HepG2 (cell line): ENCODE measurements at regions not wholly inside any gene's neighbourhood (a gene's known extent, or its start where the extent isn't known, plus 50 kb on each side); places are given as distances from the start of the nearest gene placed in this dataset.

Source experiments
- ATAC-seq: fragments of 200-7000 bp; cut with Tn5 transposase; 3 replicates; pipeline ENCODE4 v1.9.1; 2020; ENCODE audit warnings: mild to moderate bottlenecking, moderate library complexity
- BruUV-seq: library from RNA; stranded (reverse); fragments of 400-500 nt; replicated peaks from 2 replicates; lab custom pipeline; 2021; lab: Mats Ljungman, UMichigan
- CTCF ChIA-PET: fragments of 300-600 bp; formaldehyde crosslinking; extraction: SDS; loops from one replicate; lab custom pipeline; 2021; ENCODE audit warnings: low total read pairs, inconsistent platforms, low intra/inter-chr PET ratio; lab: Yijun Ruan, JAX
- POLR2A ChIA-PET: fragments of 350-600 bp; sonication (Branson Sonifier 250); formaldehyde crosslinking; loops from one replicate; lab custom pipeline; 2020; ENCODE audit warnings: antibody characterized with exemption, inconsistent platforms; lab: Yijun Ruan, JAX
- DNase-seq: peaks from one replicate; pipeline ENCODE4 v3.0.0-alpha.2; 2015; ENCODE audit warnings: low spot score
- FAIRE-seq: peaks from 3 replicates; lab custom pipeline; 2011; peaks lifted over from hg19 to GRCh38; lab: Jason Lieb, UNC
- H2AFZ ChIP-seq: one replicate; pipeline ENCODE4 v1.6.1; 2011; ENCODE audit warnings: low read length, inconsistent platforms
- H3K27ac ChIP-seq: fragments of 300-600 bp; 3 replicates; pipeline ENCODE4 v1.8.0; 2011; ENCODE audit warnings: mixed run types, mild to moderate bottlenecking, mixed read lengths, low read length, inconsistent platforms; ENCODE audit not compliant: insufficient read depth; ENCODE audit errors: extremely low read length
- H3K27me3 ChIP-seq, 2 experiments: fragments of 200-600 bp in 1 of 2; 2 replicates in 1 of 2; 3 replicates in 1 of 2; pipeline versions ENCODE4 v1.6.0 to v1.8.0; 2011; ENCODE audit warnings: low read length in 2 of 2, mild to moderate bottlenecking in 2 of 2, moderate library complexity in 2 of 2, inconsistent platforms in 1 of 2; ENCODE audit not compliant: insufficient read depth in 2 of 2, control insufficient read depth in 1 of 2
- H3K36me3 ChIP-seq, 2 experiments: fragments of 200-600 bp in 1 of 2; replicated peaks in 1 of 2; 2 replicates in 1 of 2; 3 replicates in 1 of 2; pipeline versions ENCODE4 v1.5.1 to v1.8.0; 2011; ENCODE audit warnings: low read length in 2 of 2, inconsistent platforms in 1 of 2; ENCODE audit not compliant: insufficient read depth in 2 of 2, control insufficient read depth in 1 of 2
- H3K4me1 ChIP-seq: 2 replicates; pipeline ENCODE4 v1.5.1; 2012; ENCODE audit warnings: low read length, inconsistent platforms; ENCODE audit not compliant: insufficient read depth
- H3K4me2 ChIP-seq: 2 replicates; pipeline ENCODE4 v1.6.0; 2011; ENCODE audit warnings: low read depth, low read length, inconsistent platforms
- H3K4me3 ChIP-seq, 3 experiments: fragments of 200-600 bp in 1 of 3; sonication (generic), shearing (Covaris generic) in 1 of 3; replicated peaks in 1 of 3; 2 replicates each; pipeline ENCODE4 v1.5.1; 2011 to 2016; ENCODE audit warnings: low read length in 3 of 3, inconsistent platforms in 2 of 3, low read depth in 2 of 3, mild to moderate bottlenecking in 2 of 3, control low read depth in 1 of 3, mixed read lengths in 1 of 3; ENCODE audit not compliant: insufficient read depth in 1 of 3
- H3K79me2 ChIP-seq: one replicate; pipeline ENCODE4 v1.6.1; 2011; ENCODE audit warnings: low read length, inconsistent platforms; ENCODE audit not compliant: insufficient read depth
- H3K9ac ChIP-seq: 2 replicates; pipeline ENCODE4 v1.6.0; 2011; ENCODE audit warnings: mild to moderate bottlenecking, low read depth, low read length, inconsistent platforms; ENCODE audit not compliant: insufficient read depth
- H3K9me3 ChIP-seq: 2 replicates; pipeline ENCODE4 v1.5.1; 2012; ENCODE audit warnings: mild to moderate bottlenecking, low read length
- H4K20me1 ChIP-seq: 2 replicates; pipeline ENCODE4 v1.6.0; 2011; ENCODE audit warnings: inconsistent platforms, mild to moderate bottlenecking, low read length, moderate library complexity; ENCODE audit not compliant: insufficient read depth
- ERF ChIP-seq: IDR thresholded peaks from 2 replicates; pipeline ENCODE4 v1.6.1; 2018; ENCODE audit warnings: missing biosample characterization, missing genetic modification reagents
- TCF12 ChIP-seq, 2 experiments: fragments of 450-650 bp in 1 of 2; sonication (generic) in 1 of 2; formaldehyde crosslinking in 1 of 2; IDR thresholded peaks; 2 replicates each; pipeline versions ENCODE4 v1.6.1 to v1.8.0; 2017 to 2022; ENCODE audit warnings: antibody characterized with exemption in 1 of 2, mild to moderate bottlenecking in 1 of 2, missing genetic modification reagents in 1 of 2, moderate library complexity in 1 of 2
- ZBTB21 ChIP-seq: sonication (generic); formaldehyde crosslinking; IDR thresholded peaks from 2 replicates; pipeline ENCODE4 v1.4.0; 2020; ENCODE audit warnings: missing genetic modification reagents
- ZNF768 ChIP-seq: sonication (generic); formaldehyde crosslinking; IDR thresholded peaks from 2 replicates; pipeline ENCODE4 v1.4.0; 2020; ENCODE audit warnings: missing genetic modification reagents
- WGBS: methylation state at CpG from one replicate; pipeline ENCODE4 v1.1.6; 2017; ENCODE audit warnings: low lambda C conversion rate; 5-methylcytosine and 5-hydroxymethylcytosine counted together
- in situ Hi-C: cut with HindIII; loops from 2 replicates; pipeline ENCODE4 v1.10.0; 2017; ENCODE audit warnings: low pct_unique_long_range_greater_than_20kb; ENCODE audit not compliant: extremely low pct_ligation_motif_present
- intact Hi-C: fragments of 100-400 bp; cut with micrococcal nuclease; formaldehyde crosslinking; loops from one replicate; pipeline ENCODE4 v1.10.0; 2022; ENCODE audit not compliant: unreplicated experiment
- TF ChIP-seq, protein P1 (sequence below): sonication (generic); formaldehyde crosslinking; IDR thresholded peaks from 2 replicates; pipeline ENCODE4 v1.5.1; 2020; ENCODE audit warnings: mild to moderate bottlenecking, missing genetic modification reagents, moderate library complexity

DNA sequence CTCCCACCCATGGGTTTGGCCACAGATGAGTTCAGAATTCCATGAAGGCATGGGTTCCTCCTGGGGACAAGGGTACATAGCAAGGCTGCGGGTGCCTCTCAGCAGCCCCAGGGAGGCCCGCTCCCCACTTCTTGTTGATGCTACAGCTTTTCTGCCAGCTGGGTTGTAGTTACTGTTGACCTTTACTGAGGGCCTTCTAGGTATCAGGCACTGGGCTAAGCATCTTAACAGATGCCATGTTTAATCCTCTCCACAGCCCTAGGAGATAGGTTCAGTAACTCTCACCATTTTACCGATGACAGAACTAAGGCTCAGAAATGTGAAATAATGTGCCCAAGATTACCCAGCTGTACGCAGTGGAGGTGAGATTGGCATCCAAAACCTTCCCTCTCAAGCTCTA is 54.3 kb upstream of the DLX4 start:
- Histone ChIP-seq H4K20me1 (no peaks in the 10 kb centered on the region), H3K27ac (no peak overlapping the region), H3K4me2 (no peak overlapping the region), H3K4me3 (no peak overlapping the region), H3K27me3 (peaks cover 7 to 74% of the 10 kb centered on the region in 2 experiments; a peak in 4 of 5 replicates), H3K9ac (no peak overlapping the region), H3K36me3 (no peaks in the 10 kb centered on the region), H2AFZ (no peak overlapping the region), H3K9me3 (no peaks in the 10 kb centered on the region), H3K4me1 (no peaks in the 10 kb centered on the region), H3K79me2 (no peaks in the 10 kb centered on the region)
- no peak for TF ChIP-seq ERF (CRISPR knock-in tag)
- in situ Hi-C loops (no loop called here), intact Hi-C loops (no loop called here)
- ChIA-PET POLR2A (no interaction called here), CTCF (no interaction called here)
- no peak for DNase-seq
- 59% methylated on average over 4 of the region's 4 CpGs for WGBS
- FAIRE-seq = no peak
- no peak for ATAC-seq
- no TSS peak for BruUV-seq

DNA sequence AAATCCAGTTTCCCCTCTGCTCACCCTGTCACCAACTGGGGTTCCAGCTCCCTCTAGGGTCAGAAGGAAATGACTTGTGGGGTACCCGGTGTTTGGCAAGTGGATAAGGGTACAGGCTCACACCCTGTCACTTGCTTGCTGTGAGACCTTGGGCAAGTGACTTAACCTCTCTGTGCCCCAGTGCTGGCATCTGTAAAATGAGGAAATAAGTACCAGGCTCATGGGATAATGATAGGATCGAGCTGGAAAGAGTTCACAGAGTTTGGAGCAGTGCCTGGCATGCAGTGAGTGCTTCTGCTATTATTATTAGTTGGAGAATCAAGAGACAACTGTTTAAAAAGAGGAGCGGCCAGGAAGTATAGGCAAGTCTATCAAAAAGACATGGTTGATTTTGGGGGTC is 53.7 kb upstream of the DLX4 start:
- no peak overlapping the region for H3K27ac ChIP-seq
- FAIRE-seq = no peak
- no peak overlapping the region for H3K9ac ChIP-seq
- CTCF ChIA-PET = no interaction called here
- in situ Hi-C loops = no loop called here
- no peaks in the 10 kb centered on the region for H3K79me2 ChIP-seq
- no peak overlapping the region for H2AFZ ChIP-seq
- H3K4me1 ChIP-seq = peaks cover 4% of the 10 kb centered on the region
- TF ChIP-seq TCF12 (IDR thresholded peaks at IDR 0.05) = no peak
- TF ChIP-seq TCF12 (CRISPR knock-in tag; IDR thresholded peaks at IDR 0.05) = no peak
- TF ChIP-seq ZBTB21 = no peak
- peak; percentile 35; the same call in 1 of the 2 replicates for TF ChIP-seq ZNF768 (CRISPR knock-in tag)
- TF ChIP-seq, protein P1, sequence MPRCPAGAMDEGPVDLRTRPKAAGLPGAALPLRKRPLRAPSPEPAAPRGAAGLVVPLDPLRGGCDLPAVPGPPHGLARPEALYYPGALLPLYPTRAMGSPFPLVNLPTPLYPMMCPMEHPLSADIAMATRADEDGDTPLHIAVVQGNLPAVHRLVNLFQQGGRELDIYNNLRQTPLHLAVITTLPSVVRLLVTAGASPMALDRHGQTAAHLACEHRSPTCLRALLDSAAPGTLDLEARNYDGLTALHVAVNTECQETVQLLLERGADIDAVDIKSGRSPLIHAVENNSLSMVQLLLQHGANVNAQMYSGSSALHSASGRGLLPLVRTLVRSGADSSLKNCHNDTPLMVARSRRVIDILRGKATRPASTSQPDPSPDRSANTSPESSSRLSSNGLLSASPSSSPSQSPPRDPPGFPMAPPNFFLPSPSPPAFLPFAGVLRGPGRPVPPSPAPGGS = no peak
- TF ChIP-seq, all 625 proteins: peak for 1
- POLR2A ChIA-PET = no interaction called here
- H3K4me3 ChIP-seq = no peak overlapping the region
- no peak for ATAC-seq
- intact Hi-C loops = no loop called here
- no peaks in the 10 kb centered on the region for H3K9me3 ChIP-seq
- no peaks in the 10 kb centered on the region for H3K36me3 ChIP-seq
- BruUV-seq = no TSS peak
- WGBS = 14% methylated on average over 3 of the region's 3 CpGs
- peaks cover 7 to 68% of the 10 kb centered on the region in 2 experiments; a peak in 4 of 5 replicates for H3K27me3 ChIP-seq
- DNase-seq = no peak
- H4K20me1 ChIP-seq = no peaks in the 10 kb centered on the region
- H3K4me2 ChIP-seq = no peak overlapping the region
